ENCODE measurements at regions not wholly inside any gene's neighbourhood (a gene's known extent, or its start where the extent isn't known, plus 50 kb on each side); places are given as distances from the start of the nearest gene placed in this dataset.

DNA sequence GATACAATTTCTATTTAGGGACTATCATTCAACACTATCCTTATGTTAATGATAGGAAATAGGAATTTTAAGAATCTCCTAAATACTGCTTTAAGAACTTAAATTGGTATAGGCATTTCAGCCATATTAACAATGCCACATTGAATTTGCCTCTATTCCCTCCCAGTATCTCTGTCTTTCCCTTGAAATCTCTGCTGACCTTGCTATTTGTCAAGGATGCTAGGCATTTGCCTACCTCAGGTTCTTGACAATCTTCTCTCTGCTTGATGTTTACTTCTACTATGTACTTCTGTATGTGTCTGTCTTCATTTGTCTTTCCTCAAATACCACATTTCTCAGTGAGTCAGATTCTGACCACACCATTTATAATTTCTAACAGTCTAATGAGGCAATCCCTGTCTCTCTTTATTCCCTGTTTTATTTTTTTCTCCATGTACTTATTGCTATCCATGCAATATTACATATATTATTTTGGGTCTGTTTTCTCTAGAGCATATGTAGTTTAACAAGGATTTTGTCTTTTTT, 1461.4 kb upstream of the CDH9 start:
- DNase-seq (ENCODE audit: low read depth): no peak
- TF ChIP-seq, protein P1, sequence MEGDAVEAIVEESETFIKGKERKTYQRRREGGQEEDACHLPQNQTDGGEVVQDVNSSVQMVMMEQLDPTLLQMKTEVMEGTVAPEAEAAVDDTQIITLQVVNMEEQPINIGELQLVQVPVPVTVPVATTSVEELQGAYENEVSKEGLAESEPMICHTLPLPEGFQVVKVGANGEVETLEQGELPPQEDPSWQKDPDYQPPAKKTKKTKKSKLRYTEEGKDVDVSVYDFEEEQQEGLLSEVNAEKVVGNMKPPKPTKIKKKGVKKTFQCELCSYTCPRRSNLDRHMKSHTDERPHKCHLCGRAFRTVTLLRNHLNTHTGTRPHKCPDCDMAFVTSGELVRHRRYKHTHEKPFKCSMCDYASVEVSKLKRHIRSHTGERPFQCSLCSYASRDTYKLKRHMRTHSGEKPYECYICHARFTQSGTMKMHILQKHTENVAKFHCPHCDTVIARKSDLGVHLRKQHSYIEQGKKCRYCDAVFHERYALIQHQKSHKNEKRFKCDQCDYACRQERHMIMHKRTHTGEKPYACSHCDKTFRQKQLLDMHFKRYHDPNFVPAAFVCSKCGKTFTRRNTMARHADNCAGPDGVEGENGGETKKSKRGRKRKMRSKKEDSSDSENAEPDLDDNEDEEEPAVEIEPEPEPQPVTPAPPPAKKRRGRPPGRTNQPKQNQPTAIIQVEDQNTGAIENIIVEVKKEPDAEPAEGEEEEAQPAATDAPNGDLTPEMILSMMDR (IDR thresholded peaks at IDR 0.05; ENCODE audit: insufficient read depth, low read length): no peak
- H3K4me3 ChIP-seq (ENCODE audit: low read depth, low read length): no peak overlapping the region

DNA sequence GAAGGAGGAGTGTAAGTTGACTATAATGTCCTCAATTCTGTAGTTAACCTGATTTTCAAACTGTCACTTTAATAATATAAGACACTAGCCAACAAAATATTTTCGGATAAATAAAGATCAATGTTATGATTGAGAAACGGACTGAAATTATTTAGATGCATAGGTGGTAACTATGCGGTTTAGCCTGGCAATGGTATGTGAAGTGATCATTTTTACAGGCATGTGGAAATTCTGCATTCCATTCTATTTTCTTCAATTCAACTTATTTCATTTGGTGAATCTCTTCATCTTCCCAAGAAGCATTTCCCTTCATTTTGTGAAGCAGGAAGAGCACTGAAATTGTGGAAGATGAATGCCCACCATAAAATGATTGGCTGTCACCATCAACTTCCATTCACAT, 1457.5 kb upstream of the CDH9 start:
- TF ChIP-seq, protein P1 (IDR thresholded peaks at IDR 0.05; ENCODE audit: insufficient read depth, low read length): no peak
- H3K4me3 ChIP-seq (ENCODE audit: low read depth, low read length): no peak overlapping the region
- no peak for DNase-seq (ENCODE audit: low read depth)

DNA sequence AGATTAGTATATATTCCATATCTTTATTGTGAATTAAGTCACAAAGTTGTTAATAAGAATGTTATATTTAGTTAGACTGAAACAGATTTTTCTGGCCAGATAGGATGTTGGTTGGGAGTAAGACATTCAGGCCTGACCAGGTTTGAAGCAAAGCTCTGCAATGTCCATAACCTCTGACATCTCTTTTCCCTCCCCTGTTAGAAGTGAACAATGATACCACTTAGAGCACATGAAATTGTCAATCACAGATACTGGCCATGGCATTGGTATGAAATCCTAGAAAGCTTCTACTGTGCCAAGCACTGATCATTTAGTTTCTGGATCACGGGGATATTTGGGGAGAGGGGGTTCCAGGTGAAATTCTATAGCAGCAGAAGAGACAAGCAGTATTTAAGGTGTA, 1455.1 kb upstream of the CDH9 start:
- no peak for DNase-seq (ENCODE audit: low read depth)
- no peak overlapping the region for H3K4me3 ChIP-seq (ENCODE audit: low read depth, low read length)
- TF ChIP-seq, protein P1 (IDR thresholded peaks at IDR 0.05; ENCODE audit: insufficient read depth, low read length): no peak

DNA sequence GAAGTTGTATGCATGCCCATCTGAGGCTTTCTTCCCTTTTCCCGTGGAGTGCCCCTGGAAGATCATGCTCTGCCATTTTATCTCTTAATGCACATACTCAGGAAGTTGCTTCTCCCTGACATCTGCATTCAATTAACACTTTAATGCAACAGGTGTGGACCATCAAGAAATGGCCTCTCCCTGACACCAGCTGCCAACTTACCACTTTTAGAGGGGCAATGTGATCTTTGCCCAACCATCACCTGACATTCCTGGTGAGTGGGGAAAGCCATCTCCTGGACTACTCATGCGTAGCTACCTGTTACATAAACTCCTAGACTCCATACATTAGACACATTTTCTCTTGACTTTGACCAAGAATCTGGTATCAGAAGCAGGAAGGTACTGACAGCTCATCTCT, 1450.4 kb upstream of the CDH9 start:
- H3K4me3 ChIP-seq (ENCODE audit: low read depth, low read length): no peak overlapping the region
- TF ChIP-seq, protein P1 (IDR thresholded peaks at IDR 0.05; ENCODE audit: insufficient read depth, low read length): no peak
- no peak for DNase-seq (ENCODE audit: low read depth)

DNA sequence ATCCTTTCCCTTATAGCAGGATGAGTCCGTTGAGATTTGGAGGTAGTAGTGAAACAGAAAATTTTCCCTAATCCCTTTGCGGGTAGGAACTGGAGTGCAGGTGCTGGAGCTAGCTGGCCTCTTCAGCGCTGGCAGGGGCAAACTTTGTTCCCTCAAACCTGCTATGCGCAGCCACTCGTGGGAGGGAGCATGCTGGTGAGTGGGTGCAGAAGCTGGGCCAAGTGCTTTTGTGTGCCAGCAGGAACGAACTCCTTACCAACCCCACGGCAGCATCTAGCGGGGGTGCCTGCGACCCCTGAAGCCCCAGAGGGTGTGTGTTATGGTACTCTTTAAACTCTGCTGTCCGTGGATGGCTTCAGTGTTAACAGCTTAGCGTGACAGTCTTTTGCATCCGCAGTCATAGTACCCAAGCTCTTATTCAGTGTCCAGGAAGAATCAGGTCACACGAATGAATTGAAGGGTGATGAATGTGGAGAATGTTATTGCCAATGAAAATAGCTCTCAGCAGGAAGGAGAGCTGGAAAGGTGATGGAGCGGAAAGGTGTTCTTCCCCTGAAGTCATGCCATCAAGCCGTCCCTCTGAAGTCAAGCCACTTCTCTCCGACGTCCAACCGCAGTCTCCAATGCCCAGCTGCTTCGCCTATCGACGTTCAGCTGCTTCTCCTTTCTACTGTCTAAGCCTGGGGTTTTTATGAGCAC, 1445.1 kb upstream of the CDH9 start:
- no peak overlapping the region for H3K4me3 ChIP-seq (ENCODE audit: low read depth, low read length)
- TF ChIP-seq, protein P1 (IDR thresholded peaks at IDR 0.05; ENCODE audit: insufficient read depth, low read length): no peak
- DNase-seq (ENCODE audit: low read depth): no peak

DNA sequence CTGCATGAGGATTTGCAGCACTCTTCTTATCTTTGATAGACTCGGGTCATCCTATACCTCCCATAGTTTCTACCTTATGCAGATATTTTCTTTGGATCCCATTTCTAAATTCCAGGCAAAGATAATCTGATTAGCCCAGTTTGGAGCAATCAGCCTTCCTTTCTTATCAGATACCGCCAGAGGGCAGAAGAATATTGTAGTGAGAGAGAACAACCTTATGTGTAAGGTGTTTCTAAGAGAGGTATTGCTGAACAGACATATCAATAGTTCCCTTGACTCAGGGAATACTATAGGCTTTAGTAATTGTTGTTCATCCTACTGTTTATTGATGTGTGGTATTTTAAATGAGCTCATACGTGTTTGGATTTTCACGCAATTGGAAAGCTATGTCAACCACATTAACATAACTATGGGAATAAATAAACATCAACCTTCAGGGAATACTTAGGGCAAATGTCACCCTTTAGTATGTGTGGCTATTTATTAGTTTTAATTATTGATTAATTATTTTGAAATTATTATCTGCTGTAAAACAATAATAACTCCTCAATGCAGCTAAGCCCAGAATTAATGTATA, 1435.2 kb upstream of the CDH9 start:
- H3K4me3 ChIP-seq (ENCODE audit: low read depth, low read length): no peak overlapping the region
- TF ChIP-seq, protein P1 (IDR thresholded peaks at IDR 0.05; ENCODE audit: insufficient read depth, low read length): no peak
- DNase-seq (ENCODE audit: low read depth): peak; percentile 0
